A204.1 (cell line): ENCODE measurements at regions not wholly inside any gene's neighbourhood (a gene's known extent, or its start where the extent isn't known, plus 50 kb on each side); places are given as distances from the start of the nearest gene placed in this dataset.
A peak's percentile ranks its signal among the peaks of the same experiment; 100 is the strongest.
"Not testable (repeated sequence)": the region's sequence is repeated elsewhere in the genome, so short reads cannot be mapped to it uniquely, and the experiment has no call there.

Experiments used
- FAIRE-seq: peaks from 2 replicates; lab custom pipeline; 2012; peaks lifted over from hg19 to GRCh38; lab: Jason Lieb, UNC

DNA sequence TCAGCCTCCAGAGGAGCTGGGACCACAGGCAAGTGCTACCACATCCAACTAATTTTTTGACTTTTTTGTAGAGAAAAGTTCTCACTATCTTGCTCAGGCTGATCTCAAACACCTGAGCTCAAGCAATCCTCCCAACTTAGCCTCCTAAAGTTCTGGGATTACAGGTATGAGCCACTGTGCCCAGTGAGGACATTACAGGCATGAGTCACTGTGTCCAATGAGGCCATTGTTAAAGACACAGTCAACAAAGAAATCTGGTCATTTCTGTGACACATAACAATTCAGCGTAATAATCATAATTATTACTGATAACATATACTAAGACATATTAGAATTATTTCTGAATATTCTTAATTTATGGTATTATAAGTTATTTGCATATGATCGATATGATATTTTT lies 463.4 kb upstream of the NDN start:
- no peak for FAIRE-seq

DNA sequence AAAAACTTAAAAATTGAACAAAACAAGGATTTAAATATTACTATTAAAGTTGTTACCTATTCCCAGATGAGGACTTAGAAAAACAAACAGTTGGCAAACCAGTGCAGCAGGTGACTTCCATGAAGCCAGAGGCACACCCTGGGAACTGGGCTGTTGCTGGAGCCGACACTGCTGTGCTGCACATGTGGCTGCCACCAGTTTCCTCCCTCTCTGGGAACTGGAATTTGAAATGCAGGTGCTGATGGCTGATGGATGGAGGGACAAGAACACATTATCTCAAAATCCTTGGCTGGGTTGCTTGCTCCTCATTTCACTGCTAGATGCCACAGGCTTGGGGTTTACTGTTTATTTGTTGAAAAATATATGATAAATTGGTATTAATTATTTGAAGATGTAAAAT lies 471.2 kb upstream of the NDN start:
- not testable (repeated sequence) for FAIRE-seq

DNA sequence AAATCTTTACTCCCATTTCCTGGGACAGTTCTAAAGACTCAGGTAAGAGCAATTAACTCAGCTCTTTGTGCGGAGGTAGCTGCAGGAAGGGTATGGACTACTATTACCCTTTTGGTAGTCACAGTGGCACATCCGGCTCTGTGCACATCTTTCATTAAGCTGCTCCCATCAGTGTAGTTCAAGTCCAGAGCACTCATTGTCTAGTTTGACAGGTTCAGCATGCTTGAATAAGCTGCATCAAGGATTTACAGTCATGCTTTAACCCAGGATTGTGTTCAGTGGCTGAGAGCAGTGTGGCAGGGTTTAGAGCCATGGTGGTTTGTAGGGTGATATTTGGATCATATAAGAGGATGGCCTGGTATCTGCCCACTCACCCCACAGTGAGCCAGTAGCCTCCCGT lies 478.4 kb upstream of the NDN start:
- not testable (repeated sequence) for FAIRE-seq

DNA sequence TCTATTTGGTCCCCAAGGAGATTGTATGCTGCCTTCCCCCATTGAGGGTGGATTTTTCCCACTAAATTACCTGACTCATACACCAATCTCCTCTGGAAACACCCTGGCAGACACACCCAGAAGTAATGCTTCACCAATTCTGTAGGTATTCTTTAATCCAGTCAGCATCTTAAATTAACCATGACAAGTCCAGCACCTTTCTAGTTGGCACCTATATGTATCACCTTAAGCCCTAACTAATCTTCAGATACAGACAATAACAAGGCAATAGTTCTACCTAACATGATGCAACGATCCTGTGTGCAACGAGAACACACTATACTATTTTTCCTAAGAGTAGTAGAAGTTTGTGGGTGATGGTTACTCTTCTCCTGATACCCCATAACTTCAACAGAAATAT lies 473.3 kb upstream of the NPAP1 start:
- FAIRE-seq = not testable (repeated sequence)

DNA sequence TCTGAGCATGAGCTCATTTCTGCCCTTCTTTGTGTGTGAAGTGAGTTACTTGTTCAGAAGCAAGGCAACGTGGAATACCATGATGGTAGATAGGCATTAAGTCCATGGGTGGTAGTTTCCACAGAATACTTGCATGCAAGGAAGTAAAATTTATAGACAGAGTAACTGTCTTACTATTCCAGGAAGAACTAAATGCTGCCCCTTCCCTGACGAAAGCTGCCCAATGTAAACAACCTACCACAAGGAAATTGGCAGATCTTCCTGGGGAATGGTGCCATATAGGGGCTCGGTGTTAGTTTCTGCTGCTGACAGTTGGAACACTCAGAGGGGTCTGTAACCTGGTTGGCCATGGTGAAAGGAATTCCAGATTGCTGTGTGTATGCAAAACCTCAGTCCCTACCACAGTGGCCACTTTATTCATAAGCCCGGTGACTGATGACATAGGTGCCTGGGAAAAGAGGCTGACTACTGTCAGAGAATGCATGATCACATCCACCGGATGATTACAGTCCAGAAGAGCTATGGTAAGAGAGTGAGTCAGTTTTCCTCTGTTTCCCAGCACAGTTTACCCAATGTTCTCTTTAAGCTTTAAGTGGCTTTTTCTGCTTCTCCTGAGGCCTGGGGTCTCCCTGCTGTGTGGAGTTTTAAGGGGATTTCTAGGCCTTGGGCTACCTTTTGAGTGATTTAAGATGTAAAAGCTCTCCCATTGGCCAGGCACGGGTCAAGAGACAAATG lies 463.7 kb upstream of the NPAP1 start:
- not testable (repeated sequence) for FAIRE-seq

DNA sequence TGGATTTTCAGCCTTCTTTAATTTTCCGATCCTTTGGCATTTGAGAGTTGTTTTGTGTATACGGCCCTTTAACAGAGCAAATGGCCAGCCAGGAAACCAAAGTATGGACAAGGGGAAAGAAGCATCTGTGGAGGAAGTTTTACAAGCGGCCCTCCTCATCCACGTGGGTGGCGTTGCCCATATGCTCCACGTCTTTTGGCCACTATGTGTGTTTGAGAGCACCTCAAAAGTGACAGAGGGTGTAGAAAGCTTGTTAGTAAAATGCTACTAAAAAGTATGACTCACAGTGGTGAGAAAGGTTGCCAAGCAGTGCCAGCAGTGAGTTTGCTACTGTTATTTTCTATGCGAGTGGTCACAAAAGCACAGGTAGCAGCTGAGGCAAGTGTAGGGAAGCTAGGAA lies 451.8 kb upstream of the NPAP1 start:
- FAIRE-seq = no peak

DNA sequence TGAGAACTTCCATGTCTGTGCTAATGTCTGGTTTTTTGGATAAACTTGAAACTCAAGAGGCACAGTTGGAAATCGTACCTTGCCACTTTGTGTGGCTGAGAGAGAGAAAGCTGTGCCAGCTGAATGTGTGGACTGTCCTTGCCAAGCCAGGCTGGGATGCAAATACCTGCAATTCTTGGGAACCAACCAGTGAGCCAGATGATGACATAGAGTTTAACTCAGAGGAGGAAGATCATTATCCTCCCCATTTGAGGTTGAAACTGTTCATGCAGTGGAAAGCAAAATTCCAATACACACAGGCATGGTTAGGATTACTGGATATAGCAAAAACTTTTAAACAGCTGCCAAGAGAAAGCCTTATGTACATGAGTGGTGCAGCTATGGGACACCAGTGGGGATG lies 451.4 kb upstream of the NPAP1 start:
- FAIRE-seq = no peak

DNA sequence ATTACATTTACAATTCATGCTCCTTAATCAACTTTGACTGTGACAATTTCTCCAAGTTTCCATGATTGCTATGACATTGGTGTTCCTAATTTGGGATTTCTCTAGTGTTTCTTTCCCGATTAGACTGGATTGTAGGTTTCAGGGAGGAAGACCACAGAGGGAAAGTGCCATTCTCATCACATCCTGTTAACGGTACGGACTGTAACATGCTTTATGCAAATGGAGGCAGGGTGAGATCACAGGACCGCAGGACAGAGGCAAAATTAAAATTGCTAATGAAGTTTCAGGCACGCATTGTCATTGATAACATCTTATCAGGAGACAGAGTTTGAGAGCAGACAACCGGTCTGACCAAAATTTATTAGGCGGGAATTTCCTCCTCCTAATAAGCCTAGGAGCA lies 446.7 kb upstream of the NPAP1 start:
- FAIRE-seq = not testable (repeated sequence)

DNA sequence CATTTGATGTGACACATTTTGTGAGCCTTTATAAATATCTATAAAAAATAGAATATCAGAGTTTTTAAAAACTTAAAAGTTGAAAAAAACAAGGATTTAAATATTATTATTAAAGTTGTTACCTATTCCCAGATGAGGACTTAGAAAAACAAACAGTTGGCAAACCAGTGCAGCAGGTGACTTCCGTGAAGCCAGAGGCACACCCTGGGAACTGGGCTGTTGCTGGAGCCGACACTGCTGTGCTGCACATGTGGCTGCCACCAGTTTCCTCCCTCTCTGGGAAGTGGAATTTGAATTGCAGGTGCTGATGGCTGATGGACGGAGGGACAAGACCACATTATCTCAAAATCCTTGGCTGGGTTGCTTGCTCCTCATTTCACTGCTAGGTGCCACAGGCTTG lies 442.4 kb upstream of the NPAP1 start:
- FAIRE-seq = not testable (repeated sequence)

DNA sequence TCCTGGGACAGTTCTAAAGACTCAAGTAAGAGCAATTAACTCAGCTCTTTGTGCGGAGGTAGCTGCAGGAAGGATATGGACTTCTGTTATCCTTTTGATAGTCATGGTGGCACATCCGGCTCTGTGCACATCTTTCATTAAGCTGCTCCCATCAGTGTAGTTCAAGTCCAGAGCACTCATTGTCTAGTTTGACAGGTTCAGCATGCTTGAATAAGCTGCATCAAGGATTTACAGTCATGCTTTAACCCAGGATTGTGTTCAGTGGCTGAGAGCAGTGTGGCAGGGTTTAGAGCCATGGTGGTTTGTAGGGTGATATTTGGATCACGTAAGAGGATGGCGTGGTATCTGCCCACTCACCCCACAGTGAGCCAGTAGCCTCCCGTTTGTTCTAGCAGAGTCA lies 435.0 kb upstream of the NPAP1 start:
- not testable (repeated sequence) for FAIRE-seq

DNA sequence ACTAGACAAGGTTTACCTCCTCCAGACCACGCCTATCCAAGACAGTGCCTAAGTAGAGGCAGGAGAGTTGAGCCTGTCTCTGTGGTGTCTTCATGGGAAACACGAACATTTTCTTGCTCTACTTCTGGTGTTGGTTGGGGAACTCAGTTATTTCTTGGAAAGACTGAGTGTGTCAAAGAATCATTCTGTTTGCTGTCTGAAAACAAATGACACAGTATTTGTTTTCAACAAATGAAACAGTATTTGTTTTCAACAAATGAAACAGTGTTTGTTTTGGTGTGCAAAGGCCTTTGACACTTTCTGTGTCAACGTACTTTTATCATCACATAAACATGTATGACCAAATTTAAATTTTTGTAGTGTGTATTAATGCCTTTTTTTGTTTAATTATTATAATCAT lies 416.5 kb upstream of the NPAP1 start:
- peak; percentile 46 for FAIRE-seq

DNA sequence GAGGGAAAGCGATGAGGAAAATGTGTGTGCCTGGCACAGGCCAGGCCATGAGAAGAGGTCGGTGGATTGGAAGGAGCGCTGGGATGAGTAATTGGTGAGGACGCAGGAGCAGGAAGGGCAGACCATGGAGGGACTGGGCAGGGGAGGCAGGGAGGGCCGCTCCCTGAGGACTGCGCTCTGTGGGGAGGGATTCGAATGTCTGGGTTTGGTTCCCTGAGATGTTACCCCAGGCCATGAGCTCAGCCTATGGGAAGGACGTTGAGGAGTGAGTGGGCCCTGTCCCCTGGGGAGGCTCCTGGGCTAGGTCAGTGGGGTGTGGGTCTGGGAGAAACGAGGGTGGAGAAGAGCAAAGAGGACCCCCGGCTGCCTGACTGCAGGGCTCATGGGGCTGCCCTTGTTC lies 415.2 kb upstream of the NPAP1 start:
- not testable (repeated sequence) for FAIRE-seq

DNA sequence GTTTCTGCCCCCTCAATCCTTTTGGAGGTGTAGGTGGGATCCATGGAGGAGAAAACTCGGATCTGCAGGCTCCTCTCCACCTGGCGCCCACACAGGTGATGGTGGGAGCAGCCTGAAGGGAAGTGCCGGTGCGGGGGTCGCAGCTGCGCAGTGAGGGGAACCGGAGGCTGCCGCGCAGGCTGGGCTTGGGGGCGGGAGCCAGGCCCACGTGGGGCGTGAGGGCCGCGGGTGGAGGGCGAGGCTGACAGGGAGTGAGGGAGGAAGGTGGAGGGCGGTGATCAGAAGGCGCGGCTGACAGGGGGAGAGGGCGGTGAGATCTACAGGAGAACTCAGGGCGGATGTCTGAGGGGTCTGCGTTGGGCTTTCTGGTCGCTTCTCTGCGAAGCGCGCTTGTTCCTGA lies 414.7 kb upstream of the NPAP1 start:
- not testable (repeated sequence) for FAIRE-seq

DNA sequence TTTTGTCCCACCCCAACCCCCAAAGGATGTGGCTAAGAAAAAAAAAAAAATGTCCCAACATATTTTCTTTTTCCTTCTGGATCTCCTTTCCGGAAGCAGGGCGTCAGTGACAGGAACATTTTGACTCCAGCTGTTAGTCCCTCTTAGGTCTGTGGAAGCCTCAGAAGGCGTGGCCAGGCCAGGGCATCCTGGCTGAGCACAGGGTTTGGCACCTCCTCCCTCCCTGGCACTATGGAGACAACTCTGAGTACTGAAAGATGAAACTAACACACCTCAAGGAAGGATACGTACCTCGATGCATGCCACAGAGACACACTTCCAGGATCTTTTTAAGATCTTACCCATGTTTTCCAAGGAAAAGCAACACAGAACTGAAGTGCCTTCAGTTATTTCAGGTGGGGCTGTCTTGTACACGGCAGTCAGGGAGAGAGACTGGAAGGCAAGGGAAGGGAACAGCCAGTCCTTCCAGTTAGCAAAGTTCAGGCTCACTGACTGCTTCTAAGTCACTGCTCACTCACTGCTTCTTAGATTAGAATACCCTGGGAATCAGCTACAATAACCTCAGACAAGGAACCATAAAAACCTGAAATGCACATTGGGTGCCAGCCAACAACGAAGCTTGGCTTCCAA lies 406.9 kb upstream of the NPAP1 start:
- not testable (repeated sequence) for FAIRE-seq

DNA sequence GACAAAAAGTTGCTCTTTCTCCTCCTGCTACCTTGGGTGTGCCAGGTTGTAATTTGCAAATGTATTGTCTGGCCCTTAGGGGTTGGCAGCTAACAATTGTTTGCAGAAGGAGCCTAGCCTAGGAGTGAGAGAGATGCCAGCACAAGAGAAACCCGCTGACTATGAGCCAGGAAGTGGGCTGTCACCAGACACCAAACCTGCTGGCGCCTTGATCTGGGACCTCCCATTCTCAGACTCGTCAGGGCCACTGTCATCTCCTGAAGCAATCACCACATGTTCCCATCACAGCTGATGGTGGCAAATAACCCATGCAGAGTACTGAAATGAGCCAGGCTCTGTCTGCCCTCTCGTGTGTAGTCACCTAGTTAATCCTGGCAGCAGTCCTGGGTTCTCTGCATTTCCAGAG lies 406.4 kb upstream of the NPAP1 start:
- no peak for FAIRE-seq

DNA sequence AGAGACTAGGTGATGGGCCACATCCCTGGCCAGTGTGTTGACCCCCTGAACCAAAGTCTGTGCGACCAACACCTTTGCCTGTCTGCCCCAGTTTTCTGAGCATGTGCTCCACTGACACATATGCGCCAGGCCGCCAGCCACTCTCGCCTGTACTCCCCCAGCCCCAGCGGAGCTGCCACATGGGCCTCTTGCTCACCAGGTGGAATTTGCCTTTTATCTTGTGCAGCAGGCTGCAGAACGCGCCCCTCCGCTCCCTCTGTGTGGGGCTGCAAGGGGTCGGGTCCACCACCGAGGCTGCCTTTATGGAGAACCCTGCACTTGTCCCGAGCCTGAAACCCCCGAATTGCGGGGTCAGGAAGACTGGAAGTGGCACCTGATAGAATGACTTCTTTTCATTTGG lies 405.7 kb upstream of the NPAP1 start:
- FAIRE-seq = no peak

DNA sequence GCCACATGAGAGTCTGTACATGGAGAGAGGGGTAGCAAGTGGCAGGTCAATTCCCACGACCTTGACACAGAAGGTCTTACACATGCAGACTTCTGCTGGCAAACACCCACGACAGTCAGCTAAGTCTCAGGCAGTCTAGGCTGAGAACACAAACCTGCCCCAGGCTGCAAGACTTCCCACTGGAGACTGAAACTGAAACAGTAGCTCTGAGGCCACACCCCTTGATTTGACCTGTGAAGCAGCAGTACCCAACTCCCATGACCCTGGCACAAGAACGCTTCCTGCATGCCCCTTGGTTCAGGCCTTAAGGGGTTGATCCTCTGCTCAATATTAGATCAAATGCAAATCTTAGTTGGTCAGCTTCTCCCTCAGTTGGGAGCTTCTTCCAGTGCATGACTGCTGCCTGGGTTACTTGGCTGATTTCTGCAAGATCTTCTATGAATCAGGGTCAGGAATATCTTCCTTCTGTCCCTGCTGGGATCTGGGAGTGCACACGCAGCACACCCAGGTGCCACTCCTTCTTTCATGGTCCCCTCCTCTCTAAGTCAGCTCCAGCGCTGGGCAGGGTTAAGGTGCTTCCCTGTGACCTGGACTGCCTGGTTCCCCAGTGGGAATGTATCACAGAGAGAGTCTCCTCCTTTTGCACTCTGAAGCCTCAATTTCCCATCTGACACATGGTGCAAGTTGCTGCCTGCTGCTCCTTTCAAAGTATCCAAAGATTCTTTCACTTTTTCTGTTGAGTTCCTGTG lies 403.9 kb upstream of the NPAP1 start:
- not testable (repeated sequence) for FAIRE-seq

DNA sequence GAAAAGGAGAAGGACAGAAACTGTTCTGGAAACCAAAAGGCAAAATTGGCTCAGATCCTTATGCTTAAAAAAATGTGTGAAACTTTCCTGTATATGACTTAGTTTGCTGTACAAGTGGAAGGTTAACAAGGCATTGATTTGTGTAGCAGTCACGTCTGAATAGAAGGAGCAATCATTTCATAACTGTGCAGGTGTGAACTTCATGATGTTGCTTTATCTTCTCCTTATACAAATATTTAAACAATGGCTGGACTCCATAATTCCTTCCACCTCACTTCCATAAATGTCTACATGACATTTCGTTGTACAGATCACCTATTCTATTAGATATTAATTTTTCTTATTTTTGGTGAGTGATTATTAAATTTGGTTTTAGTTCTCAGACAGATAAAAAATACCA lies 382.7 kb upstream of the NPAP1 start:
- no peak for FAIRE-seq

DNA sequence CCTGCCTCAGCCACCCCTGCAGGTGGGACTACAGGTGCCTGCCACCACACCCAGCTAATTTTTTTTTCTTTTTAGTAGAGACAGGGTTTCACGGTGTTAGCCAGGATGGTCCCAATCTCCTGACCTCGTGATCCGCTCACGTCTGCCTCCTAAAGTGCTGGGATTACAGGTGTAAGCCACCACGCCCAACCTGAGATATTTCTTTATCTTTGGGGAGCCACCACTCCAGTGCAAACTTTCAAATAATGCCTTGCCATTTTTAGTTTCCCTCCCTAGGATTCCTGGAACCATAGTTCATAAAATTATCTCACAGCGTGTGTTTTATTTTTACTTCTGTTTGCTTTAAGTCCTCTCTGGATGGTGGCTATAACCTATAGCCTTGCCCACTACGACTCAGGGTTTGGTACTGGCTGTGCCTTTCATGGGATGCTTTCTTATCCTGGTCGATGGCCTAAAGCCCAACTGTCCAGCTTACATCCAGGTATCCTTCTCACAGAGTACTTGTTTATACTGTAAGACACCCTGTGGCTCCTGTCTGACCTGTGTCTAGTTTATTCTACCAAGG lies 374.7 kb upstream of the NPAP1 start:
- FAIRE-seq = not testable (repeated sequence)

DNA sequence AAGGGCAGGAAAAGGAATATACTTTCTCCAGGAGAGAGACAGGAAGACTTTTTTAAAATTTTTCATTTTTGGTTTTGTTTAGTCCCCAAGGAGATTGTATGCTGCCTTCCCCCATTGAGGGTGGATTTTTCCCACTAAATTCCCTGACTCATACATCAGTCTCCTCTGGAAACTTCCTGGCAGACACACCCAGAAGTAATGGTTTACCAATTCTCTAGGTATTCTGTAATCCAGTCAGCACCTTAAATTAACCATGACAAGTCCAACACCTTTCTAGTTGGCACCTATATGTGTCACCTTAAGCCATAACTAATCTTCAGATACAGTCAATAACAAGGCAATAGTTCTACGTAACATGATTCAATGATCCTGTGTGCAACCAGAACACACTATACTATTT lies 373.6 kb upstream of the NPAP1 start:
- FAIRE-seq = not testable (repeated sequence)

DNA sequence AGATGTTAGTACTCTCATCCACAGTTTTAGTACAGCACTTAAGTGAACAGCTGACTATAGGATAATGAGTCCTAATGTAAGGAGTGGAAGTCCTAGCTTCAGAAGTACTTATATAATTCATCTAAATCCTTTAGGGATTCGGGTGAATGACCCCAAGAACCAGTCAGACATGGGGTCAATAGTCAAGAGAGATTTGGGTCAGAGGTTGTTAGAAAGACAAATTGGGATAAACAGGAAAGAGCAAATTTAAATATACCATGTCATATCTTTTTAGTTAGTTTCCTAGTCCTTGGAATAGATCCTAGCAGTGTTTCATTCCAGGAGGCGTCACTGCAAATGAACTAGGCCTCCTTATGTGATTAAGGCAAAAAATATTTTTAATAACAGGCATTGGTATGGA lies 370.8 kb upstream of the NPAP1 start:
- FAIRE-seq = not testable (repeated sequence)

DNA sequence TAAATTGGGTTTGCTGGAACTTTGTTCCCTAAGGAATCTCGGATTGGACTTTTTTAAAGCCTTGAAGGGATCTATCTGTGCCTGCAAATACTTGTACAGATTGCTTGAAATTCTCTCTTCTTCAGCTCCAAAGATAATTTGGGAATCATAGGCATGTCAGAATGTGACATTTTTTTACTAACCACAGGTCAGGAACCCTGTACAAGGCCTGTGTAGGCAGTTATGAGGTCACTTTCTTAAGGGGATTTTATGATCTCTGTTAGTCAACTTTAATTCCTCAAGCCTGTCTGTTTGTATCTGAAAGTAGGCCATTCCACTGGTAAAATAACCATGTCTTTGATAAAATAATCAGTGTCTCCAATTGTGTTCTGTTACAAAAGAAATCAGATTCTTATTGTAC lies 369.9 kb upstream of the NPAP1 start:
- FAIRE-seq = not testable (repeated sequence)

DNA sequence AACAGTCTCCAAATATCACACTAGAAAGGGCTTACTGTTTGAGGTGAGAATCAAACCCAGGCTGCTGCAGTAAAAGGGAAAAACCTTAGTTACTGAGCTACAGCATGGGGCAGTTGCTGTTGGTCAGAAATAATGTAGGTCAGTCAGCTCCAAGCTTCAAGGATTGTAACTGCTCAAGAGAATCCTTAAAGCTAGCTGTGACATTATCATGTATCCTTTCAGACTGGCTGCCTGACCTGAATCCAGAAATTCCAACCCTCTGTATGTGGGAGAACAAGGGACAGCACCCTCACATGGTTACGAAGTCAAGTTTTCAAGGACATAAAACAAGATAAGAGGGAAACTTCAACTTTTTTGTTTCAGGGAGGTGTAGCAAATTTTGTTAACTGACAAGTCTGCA lies 365.9 kb upstream of the NPAP1 start:
- FAIRE-seq = not testable (repeated sequence)
